Left cardiac atrium (tissue), 4 donors: ENCODE measurements at regions not wholly inside any gene's neighbourhood (a gene's known extent, or its start where the extent isn't known, plus 50 kb on each side); places are given as distances from the start of the nearest gene placed in this dataset.

Experiments
- ATAC-seq, 2 donors: fragments of 200-7000 bp; cut with Tn5 transposase; one replicate each; pipeline ENCODE4 v1.9.1; 2020; ENCODE audit warnings: mild to moderate bottlenecking in 2 of 2, moderate library complexity in 2 of 2
- DNase-seq: peaks from one replicate; pipeline ENCODE4 v3.0.0-alpha.2; 2020
- intact Hi-C, 2 donors: fragments of 100-400 bp; cut with DNase I; formaldehyde crosslinking; loops; one replicate each; pipeline versions ENCODE4 v1.14.1 to v1.15.1; 2022 to 2023
- donor health status: DM: no; HTN: yes; CAD: no.
- donor health status: DM: no; HTN: yes; CAD: no; lungs with severe emphysema.
- donor health status: DM: yes; HTN: yes; CAD: no.
- donor health status: Dilated cardiomyopathy.

GRCh38 chr3:117393119-117393518, 683.5 kb downstream of the TUSC7 start:
- intact Hi-C loops = no loop called here
- DNase-seq (no peak), ATAC-seq (no peak)

DNA sequence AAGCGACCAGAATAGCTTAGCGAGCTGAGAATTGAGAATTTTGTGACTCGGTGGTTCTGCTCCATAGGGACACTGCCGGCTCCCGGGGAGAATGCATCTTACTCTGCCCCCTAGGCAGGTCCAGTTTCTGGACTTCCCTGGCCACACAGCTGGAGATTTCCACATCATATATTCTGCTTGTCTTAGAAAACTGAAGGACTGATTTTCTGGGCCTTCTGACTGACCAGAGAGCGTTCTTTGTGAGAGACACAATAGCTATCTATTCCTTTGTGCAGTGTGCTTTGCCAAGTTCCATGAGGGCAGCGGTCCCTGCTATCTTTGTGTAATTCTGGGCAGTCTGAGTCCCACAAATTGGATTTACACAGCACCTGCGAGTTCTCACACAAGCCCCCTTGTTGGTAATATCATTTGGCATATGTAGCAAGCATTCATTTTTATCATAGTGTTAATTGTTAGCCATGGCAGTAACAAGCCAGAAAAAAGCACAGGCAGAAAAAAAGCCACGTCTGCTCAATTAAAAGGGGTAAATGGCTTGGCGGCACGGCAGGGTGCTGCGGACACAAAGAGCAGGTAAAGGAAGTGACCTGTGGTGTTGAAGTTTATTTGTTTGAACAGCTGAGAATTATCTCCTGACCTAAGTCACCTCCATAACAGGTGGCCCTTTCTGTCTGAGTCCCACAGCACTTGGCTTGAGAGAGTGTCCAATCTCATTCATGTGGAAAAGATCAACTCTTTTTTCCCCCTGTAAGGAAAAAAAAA, 688.7 kb downstream of the TUSC7 start:
- intact Hi-C loops = no loop called here
- DNase-seq = no peak

DNA sequence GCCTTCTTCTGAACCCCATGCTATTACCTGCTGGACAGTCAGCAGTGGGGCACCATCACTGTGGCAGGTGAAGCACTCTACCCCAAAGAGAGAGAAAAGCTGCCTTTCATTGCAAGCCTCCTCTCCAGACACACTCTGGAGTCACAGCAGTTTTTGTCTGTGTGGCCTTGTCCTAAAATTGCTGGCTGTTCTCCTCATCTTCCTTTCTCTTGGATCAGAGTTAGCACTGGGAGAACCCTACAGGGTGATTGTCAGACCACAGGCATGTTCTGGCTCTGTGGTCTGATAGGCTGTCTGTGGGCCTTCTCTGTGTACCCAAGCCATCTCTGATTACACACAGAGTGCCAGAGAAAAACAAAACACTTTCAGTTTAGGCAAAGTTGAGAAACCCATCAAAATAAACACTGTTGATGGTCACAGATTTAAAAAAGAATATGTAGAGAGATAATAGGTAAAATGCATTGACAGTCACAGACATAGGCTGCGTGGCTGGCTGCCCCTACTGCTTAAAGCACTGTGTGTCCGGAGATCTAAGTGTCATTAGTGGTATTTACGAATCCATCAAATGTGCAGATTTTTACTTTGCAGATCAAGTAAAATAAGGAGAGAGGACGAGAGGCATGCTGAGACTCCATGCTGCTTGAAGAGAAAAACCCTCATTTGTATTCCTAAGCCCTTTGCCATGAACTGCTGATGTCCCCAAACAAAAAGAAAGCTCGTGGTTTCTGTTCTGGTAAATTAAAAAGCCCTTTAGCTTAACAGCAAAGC, 689.9 kb downstream of the TUSC7 start:
- intact Hi-C loops = no loop called here
- DNase-seq (no peak), ATAC-seq (no peak)

More for the DNA sequence above, 688.7 kb downstream of the TUSC7 start:
- ATAC-seq = no peak

GRCh38 chr3:117400303-117400702, 690.7 kb downstream of the TUSC7 start:
- intact Hi-C loops = no loop called here
- DNase-seq = no peak

GRCh38 chr3:117404141-117404540, 694.6 kb downstream of the TUSC7 start:
- no peak for ATAC-seq
- intact Hi-C loops = no loop called here
- no peak for DNase-seq

More at GRCh38 chr3:117400303-117400702, 690.7 kb downstream of the TUSC7 start:
- no peak for ATAC-seq

DNA sequence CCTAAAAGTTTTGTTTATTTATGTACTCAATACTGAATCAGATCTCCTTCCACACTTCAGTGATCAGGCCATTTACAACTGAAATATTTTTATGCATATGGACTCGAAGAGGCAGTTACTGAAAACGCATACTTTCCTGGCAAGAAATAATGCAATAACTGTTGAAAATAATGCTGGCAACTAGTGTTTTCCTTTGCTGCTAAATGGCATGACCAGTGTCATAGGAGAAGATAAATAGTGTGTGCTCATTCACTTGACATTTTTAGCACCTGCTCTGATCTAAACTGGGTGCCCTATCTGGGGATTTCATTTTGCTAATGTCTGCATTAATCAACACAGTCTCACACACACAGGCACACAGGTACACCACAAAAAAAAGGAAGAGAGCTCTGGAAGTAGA, 695.2 kb downstream of the TUSC7 start:
- DNase-seq (no peak), ATAC-seq (no peak)
- intact Hi-C loops = no loop called here

GRCh38 chr3:117405359-117405758, 695.8 kb downstream of the TUSC7 start:
- ATAC-seq = no peak
- no peak for DNase-seq
- intact Hi-C loops = no loop called here

DNA sequence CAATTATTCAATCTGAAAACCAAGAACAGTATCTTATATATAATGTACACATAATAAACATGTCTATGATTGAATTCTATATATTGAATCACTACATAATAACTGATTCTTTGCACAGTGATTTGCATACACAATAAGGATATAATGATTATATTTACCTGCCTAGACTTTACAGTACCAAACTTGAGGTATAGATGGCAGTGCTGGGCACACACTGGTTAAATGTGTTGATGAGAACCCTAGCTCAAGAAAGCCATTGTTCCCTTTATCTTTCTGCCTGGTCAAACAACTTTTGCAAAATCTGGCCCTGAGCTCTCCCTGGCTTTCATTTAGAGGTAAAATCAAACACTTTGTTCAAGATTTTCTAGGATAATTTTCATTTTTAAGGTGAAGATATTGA, 697.7 kb downstream of the TUSC7 start:
- intact Hi-C loops = no loop called here
- no peak for DNase-seq
- no peak for ATAC-seq

GRCh38 chr3:117408811-117409210, 699.2 kb downstream of the TUSC7 start:
- intact Hi-C loops = no loop called here
- DNase-seq (no peak), ATAC-seq (no peak)

DNA sequence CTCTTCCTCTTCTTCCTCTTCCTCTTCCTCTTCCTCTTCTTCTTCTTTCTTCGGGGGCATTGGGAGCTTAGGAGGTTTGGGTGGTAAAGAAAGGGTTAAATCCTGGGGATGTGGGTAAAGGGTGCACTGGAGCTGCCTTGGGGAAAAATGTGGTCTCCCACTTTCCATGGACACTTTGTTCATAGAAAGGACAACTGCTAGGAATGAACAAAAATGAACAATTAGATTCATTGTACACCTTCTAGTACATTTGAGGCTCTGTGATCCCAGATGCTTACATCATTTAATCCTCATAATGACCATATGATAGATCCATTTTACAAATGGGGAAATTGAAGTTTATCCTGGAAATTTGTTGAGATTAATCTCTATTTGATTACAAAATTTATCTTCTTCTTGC, 699.7 kb downstream of the TUSC7 start:
- intact Hi-C loops = no loop called here
- DNase-seq (no peak), ATAC-seq (no peak)

GRCh38 chr3:117409701-117410459, 700.3 kb downstream of the TUSC7 start:
- intact Hi-C loops = no loop called here
- no peak for ATAC-seq
- no peak for DNase-seq

DNA sequence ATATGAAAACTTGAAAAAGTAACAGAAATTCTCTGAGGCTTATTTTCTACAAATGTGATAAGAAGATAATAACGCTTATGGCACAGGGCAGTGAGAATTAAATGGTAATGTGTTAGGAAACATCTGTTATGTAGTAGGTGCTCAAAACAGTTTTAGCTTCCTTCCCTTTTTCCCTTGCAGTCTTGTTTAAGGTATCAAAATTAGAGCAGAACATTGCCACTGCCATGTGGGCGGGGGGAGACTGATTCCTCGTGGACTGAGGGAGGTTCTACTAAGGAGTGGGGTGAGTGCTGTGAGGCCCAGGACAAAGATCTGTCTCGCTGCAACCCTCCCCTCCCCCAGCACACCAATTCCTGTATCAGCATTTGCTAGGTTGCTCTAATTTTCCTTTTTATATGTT, 702.4 kb downstream of the TUSC7 start:
- ATAC-seq = no peak
- no peak for DNase-seq
- intact Hi-C loops = no loop called here

- no peak for ATAC-seq
- DNase-seq = no peak
- intact Hi-C loops = no loop called here
Measured at GRCh38 chr3:117417411-117417810, 707.8 kb downstream of the TUSC7 start.

DNA sequence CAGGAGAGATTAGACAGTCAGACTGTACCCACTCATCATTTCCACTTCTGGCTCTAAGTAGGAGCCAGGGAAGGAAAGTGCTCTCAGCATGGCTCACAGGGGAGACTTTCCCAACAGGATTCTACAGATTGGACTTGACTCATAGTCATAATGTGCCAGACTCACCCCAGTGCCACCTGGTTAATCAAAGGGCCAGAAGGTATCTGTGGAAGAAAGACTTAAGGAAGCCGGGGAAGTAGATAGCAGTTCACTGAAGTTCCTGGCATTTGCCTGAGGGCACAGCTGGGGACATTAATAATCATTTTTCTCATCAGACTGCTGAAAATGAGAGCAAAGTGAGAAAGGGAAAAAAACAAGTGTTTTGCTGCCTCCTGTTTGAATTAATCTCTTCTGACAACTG, 717.5 kb downstream of the TUSC7 start:
- no peak for DNase-seq
- intact Hi-C loops = no loop called here
- no peak for ATAC-seq

GRCh38 chr3:117433427-117433826, 723.8 kb downstream of the TUSC7 start:
- no peak for ATAC-seq
- no peak for DNase-seq
- intact Hi-C loops = no loop called here

DNA sequence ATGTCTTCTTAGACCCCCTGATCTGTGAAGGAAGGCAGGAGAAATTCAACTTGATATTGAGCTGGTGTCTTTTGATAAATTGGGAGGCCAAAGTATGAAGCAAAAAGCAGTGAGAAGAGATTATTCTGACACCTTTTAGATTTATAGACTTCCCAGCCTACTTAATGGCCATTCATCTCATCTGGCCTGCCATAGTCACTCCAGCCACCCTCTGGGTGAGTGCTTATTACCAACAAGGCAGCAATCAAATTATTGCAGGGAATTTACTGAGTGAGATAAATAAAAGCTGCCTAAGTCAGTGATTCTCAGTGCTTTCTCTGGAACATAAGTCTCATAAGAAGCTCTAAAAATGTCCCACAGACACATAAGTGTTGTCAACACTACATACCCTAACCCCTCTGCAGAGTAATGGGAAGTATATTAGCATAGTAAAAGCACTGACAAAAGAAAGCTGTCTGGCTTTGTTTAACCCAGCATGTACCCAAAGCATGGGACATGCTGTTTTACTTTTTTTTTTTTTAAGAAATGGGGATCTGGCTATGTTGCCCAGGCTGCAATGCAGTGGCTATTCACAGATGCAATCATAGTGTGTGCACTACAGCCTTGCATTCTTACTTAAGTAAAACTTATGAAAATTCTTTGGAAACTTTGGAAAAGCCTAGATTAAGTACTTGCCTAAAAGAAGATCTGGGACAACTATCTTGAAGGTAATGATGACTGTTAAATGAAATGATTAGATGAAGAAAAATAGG, 725.3 kb downstream of the TUSC7 start:
- DNase-seq (no peak), ATAC-seq (no peak)
- intact Hi-C loops = no loop called here

- intact Hi-C loops = no loop called here
- no peak for DNase-seq
- no peak for ATAC-seq
Measured at GRCh38 chr3:117435506-117435905, 725.9 kb downstream of the TUSC7 start.

DNA sequence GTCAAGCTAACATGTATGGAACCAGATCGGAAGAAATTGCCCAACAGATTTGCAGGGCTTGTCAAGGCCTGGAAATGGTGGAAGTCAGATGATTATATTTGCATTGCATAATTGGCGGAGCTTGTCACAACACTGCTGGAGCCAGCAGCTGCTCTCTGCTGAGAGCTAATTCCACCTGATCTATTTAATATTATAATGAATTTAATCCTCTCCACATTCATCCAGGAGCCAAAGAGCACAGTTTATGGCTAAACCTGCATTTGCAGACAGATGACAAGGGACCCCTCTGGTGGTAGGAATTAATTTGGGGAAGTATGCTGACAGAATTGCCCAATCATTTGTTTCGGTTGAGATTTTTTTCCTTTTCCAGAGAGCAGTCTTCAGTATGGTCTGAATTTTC, 730.2 kb downstream of the TUSC7 start:
- ATAC-seq (peak in 1 of 2 donors; percentile 19), DNase-seq (no peak)
- intact Hi-C loops = no loop called here

GRCh38 chr3:117441851-117442250, 732.3 kb downstream of the TUSC7 start:
- ATAC-seq (no peak), DNase-seq (no peak)
- intact Hi-C loops = no loop called here
